Loucy (cell line): ENCODE measurements at regions not wholly inside any gene's neighbourhood (a gene's known extent, or its start where the extent isn't known, plus 50 kb on each side); places are given as distances from the start of the nearest gene placed in this dataset.

Experiments
- CTCF ChIP-seq: fragments of 200-600 bp; sonication (generic); conservative IDR thresholded peaks from 2 replicates; pipeline ENCODE4 v1.5.1; 2014; ENCODE audit warnings: mild to moderate bottlenecking, antibody characterized with exemption, low read length
- EZH2phosphoT487 ChIP-seq: fragments of 200-600 bp; IDR thresholded peaks from 2 replicates; pipeline ENCODE4 v1.6.1; 2018; ENCODE audit warnings: antibody characterized with exemption, mild to moderate bottlenecking, moderate library complexity, borderline replicate concordance

DNA sequence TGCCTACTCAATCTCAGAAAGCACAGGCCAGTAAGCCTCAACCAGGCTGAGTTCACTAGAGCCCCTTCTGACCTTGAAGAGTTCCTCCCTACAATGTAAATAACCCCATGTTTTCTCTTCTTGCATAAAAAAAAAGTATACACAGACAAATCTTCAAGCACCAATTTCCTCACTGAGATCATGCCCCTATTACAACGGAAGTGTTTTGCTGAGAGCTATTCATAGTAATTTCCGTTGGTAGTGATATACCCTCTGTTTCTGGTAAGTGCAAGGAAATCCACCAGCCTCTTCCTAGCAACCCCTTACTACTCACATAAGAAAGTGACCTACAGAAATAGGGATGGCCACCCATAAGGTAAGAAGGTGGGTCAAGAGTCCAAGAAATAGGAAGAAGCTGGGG is 76.4 kb upstream of the TARS1 start:
- TF ChIP-seq CTCF: no peak
- no peak for TF ChIP-seq EZH2phosphoT487
